NCI-H82 treated with DMSO at 0.1 percent for 48 hours (cell line): ENCODE measurements at regions not wholly inside any gene's neighbourhood (a gene's known extent, or its start where the extent isn't known, plus 50 kb on each side); places are given as distances from the start of the nearest gene placed in this dataset.
A peak's percentile ranks its signal among the peaks of the same experiment; 100 is the strongest.

ENCODE experiments used
- DNase-seq: peaks from one replicate; lab custom pipeline; 2025; ENCODE audit not compliant: unreplicated experiment; lab: John Stamatoyannopoulos, UW

- no peak for DNase-seq
These were observed 86.1 kb upstream of the ADAMTS2 start for GRCh38 chr5:179431221-179431824.

DNA sequence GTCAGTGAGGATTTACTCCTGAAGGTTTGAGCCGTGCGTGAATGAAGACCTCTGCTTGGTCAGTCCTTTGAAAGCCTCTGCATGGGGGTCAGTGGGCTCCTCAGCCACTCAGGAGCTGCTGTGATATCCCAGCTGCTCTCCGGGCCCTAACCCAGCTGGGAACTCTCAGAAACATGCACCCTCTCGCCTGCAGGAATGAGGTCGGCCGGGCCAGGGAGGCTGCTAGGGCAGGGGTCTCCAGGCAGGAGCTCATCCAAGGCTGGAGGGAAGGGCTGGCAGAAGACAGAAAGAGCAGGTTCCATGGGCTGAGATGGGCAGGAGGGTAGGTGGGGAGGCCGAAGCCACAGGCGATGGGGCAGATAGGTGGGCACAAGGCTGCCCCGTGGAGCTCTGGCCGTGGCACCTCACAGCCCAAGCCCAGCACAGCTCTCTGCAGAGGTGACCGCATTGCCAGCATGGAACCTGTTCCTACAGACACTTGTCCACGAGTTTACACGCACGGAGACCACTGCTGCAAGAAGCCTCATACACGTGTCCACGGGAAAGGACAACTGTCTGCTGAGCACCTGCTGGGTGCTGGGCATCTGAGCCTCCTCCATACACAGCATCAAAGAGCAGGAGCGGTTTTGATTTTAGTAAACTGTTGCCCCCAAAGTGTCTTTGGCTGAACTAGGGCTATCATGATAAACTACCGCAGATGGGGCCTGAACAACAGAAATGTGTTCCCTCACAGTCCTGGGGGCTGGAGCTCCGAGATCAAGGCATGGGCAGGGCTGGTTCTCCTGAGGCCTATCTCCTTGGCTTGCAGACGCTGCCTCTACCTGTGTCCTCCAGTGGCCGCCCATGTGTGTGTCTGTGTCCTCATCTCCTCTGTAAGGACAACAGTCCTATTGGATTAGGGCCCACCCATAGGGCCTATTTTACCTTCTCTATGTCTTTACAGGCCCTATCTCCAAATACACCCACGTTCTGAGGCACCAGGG lies 85.2 kb upstream of the ADAMTS2 start:
- no peak for DNase-seq

- DNase-seq = no peak
These were observed 82.4 kb upstream of the ADAMTS2 start for GRCh38 chr5:179427676-179428056.

DNA sequence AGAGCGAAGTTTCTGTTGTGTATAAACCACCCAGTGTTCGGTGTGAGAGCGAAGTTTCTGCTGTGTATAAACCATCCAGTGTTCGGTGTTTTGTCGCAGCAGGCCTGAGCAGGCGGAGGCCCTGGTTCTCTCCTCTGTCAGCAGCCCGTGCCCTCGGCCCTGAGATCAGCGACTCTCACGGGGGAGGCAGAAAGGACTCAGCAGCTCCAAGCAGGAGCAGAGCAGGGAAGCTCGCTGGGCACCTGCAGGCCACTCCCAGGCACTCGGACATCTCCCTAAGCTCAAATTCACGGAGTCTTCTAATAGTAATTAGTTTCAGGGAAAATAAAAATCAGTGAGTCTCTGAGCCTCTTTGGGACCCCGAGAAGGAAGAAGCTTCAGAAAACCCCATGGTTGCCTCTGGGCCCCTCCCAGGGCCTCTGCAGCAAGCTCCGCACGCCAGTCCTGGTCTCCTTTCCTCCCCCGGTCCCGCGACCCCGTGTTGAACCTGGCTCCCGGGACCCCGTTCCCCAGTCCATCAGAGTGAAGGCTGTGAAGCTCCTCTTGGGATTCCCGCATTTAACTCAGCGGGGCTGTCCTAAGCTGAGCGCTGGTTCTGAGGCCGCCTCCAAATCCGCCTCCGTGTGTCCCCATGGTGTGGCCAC lies 81.9 kb upstream of the ADAMTS2 start:
- no peak for DNase-seq

- no peak for DNase-seq
These were observed 77.7 kb upstream of the ADAMTS2 start for GRCh38 chr5:179422908-179423481.

DNA sequence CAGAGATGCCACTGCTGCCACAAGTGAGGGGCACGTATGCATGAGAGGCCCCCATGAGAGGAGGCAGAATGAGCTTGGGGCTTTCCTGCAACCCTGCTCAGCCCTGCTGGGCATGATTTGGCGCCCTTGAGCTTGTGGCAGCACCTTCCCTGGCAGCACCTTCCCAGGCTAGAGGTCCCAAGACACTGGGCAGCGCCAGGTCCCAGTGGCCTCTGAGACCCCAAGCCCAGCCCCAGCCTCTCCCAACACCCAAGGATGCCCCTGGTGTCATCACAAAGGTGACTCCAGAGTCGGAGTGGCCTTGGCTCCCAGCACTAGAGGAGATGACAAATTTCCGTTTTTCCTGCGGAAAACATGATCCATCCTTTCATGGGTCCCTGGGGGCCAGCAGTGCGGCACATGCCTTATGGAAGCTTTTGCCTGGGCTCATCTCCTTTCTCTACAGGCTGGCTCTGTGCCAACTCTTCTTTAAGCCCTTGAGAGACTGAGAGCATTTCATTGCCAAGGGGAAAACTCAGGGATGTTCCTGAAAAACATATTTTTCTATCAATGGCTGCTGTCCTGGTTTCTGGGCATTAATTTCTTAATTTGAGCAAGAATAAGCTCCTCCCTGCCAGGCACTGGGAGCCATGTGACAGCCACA lies 77.1 kb upstream of the ADAMTS2 start:
- DNase-seq = peak; percentile 43

DNA sequence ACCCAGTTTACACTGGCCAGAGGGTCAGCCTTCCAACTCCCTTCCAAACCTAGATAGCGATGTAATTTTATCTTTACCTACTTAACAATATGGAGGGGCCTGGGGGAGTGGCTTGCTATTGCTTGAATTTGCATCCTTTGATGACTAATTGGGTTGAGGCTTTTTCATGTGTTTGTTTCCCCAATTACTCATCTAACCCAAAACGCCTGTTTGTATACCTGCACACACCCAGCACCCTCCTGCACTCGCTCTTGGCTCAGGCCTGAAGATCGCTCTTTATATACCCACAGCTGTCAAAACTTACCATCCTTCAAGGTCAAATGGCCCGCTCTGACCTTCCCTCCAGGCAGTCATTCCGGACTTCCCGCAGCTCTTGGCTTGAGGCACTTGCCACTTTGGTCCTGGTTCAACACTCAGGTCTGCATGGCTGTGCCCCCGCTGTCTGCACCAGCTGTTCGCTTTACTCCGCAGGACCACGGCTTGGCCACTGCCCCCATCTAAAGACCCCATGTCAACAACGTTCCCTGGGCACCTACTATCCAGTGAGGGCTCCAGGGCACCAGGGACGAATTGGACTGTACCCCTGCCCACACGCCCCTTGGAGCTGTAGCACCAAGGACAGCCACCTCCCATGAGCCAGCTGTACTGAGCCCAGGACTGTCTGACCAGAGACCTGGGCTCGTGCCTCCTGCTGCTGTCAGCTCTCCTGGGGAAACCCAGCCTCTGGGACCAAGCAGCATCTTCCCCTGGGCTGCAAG lies 76.1 kb upstream of the ADAMTS2 start:
- DNase-seq = no peak

- no peak for DNase-seq
These were observed 75.2 kb upstream of the ADAMTS2 start for GRCh38 chr5:179420476-179420875.

GRCh38 chr5:179418972-179419371 lies 73.7 kb upstream of the ADAMTS2 start:
- no peak for DNase-seq

GRCh38 chr5:179417696-179418095 lies 72.4 kb upstream of the ADAMTS2 start:
- no peak for DNase-seq

- no peak for DNase-seq
These were observed 71.8 kb upstream of the ADAMTS2 start for GRCh38 chr5:179417016-179417415.

- no peak for DNase-seq
These were observed 71.0 kb upstream of the ADAMTS2 start for GRCh38 chr5:179416114-179416822.

- DNase-seq = no peak
These were observed 70.2 kb upstream of the ADAMTS2 start for GRCh38 chr5:179415291-179416060.

DNA sequence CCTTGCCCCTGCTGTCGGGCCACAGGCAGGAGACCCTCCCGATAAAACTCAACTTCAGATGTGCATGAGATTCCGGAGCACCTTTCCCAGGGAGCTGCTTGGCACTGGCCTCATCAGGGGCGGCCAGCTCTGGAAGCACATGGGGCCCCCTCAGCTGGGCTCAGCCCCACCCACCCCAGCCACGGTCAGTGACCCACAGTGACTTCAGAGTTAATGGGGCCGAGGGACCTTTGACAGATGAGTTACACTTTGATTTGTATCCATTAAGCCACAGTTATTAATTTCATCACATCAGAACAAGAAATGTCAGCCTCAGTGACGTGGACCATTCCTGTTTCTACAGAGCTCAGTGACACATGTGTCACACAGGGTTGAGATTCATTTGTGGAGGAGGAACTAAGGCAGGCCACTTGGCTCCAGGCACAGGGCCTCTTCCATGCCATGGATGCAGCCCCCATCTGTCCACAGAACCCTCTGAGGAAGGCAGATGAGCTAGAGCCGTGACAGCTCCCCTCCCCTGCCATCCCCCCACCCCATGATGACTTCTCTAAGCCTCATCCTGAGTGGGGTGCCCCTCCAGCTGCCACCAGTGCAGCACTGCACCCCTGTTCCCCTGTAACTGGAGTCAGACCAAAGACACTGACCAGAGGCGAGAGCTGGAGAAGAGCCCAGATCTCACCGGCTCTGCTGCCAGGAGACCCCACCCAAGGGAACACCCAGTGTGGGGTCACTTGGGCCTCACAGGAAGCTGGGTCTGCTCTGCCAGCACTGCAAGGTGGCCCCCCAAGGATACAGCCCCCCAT lies 69.4 kb upstream of the ADAMTS2 start:
- DNase-seq = no peak

DNA sequence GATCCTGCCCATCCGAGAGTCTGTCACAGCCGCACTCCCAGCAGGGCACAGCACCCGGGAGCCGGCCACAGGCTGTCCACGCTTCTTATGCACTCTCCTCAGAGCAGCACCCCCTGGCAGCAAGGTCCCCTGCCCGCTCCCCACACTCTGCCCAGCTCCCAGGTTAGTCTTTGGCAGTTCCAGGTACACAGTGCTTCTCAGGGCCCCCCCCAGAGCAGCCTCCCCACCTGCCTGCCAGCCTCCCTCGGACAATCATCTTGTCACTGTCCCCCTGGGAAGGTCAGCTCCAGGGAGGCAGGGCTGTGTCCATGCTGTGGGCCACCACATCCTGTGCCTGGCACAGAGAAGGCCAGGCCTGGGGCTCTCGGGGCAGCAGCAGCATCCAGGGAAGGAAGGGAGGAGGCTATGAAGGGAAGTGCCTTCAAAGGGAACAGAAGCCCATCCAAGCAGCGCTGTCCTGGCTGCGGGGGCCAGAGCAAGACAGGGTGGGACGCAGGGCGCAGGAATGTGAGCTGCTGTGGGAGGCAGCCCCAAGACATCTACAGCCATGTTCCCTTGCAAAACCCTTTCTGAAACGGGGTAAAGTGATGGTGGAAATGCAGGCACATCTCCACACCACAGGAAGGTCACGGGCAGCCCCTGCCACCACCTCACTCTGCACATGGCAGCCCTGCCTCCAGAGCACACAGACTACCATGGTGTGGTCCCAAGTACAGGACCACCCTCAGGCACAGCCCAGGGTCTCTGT lies 68.6 kb upstream of the ADAMTS2 start:
- DNase-seq = no peak

- no peak for DNase-seq
These were observed 67.9 kb upstream of the ADAMTS2 start for GRCh38 chr5:179413086-179413690.
